EH (cell line): ENCODE measurements at regions not wholly inside any gene's neighbourhood (a gene's known extent, or its start where the extent isn't known, plus 50 kb on each side); places are given as distances from the start of the nearest gene placed in this dataset.
A peak's percentile ranks its signal among the peaks of the same experiment; 100 is the strongest.
"Not testable (repeated sequence)": the region's sequence is repeated elsewhere in the genome, so short reads cannot be mapped to it uniquely, and the experiment has no call there.

ENCODE experiments used
- DNase-seq: peaks from one replicate; pipeline ENCODE4 v3.0.0-alpha.2; 2015; ENCODE audit warnings: low read depth

DNA sequence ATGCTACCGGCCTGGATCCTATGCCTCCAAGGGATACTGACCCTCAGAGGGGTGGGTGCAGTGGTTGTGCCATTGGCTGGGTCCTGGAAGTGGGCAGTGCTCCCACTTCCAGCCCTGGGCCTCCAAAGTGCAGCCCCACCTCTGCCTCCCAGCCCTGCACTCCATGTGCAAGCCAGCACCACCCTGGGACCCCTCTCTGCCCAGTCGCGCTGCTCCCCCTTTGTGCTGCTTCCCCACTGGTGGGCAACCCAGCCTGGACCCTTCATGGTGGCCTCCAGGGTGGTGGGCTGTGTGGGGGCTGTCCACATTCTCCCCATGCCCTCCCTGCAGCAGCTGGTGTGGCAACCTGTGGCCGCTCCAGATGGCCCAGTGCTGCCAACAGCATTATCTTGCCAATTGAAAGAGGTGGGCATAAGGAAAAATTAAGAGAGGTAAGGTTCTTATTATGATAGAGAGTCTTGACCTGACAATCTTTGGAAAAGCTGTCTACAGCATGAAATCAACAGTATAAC lies 309.7 kb downstream of the GUCY2F start:
- no peak for DNase-seq

GRCh38 chrX:109155161-109155560 lies 326.7 kb downstream of the GUCY2F start:
- no peak for DNase-seq

GRCh38 chrX:109144173-109144572 lies 337.7 kb downstream of the GUCY2F start:
- not testable (repeated sequence) for DNase-seq

GRCh38 chrX:109140463-109140862 lies 341.4 kb downstream of the GUCY2F start:
- no peak for DNase-seq

- no peak for DNase-seq
These were observed 347.1 kb downstream of the GUCY2F start for GRCh38 chrX:109134777-109135176.

GRCh38 chrX:109125304-109125703 lies 356.6 kb downstream of the GUCY2F start:
- no peak for DNase-seq

DNA sequence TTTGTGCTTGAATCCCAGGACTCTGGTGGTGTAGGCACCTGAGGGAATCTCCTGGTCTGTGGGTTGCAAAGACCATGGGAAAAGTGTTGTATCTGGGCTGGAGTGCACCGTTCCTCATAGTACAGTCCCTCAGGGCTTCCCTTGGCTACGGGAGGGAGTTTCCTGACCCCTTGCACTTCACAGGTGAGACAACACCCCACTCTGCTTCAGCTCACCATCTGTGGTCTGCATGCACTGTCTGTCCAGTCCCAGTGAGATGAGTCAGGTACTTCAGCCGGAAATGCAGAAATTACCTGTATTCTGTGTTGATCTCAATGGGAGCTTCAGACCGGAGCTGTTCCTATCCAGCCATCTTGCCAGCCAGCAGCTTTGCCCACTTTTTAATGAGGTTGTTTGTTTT lies 353.0 kb upstream of the IRS4 start:
- DNase-seq = no peak

DNA sequence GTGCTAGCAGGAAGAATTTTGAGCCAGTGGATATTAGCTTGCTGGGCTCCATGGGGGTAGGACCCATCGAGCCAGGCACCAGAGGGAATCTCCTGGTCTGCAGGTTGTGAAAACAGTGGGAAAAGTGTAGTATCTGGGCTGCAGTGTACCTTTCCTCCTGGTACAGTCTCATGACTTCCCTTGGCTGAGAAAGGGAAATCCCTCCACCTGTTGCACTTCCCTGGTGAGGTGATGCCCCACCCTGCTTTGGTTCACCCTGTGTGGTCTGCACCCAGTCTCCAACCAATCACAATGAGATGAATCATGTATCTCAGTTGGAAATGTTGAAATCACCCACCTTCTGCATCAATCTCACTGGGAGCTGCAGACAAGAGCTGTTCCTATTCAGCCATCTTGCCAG lies 341.4 kb upstream of the IRS4 start:
- DNase-seq = no peak

GRCh38 chrX:109054181-109054581 lies 317.8 kb upstream of the IRS4 start:
- peak; percentile 2 for DNase-seq

DNA sequence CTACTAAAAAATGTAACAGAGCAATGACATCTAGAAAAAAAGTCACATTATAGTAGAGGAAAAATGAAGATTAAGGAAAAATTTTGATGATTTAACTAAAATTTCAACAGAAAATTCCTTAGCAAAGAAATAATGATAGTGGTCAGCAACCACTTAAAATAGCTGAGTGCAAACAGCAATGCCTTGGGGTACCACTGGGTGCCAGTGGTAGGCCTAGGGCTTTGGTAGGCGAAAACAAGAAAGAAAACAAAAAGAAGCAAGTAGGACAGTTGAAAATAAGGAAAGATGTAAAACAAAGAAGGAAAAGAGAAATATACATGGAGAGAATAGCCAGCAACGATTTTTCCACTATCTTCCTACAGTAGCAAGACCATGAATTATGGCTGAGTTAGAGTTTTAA lies 313.5 kb upstream of the IRS4 start:
- DNase-seq = no peak

- no peak for DNase-seq
These were observed 313.1 kb upstream of the IRS4 start for GRCh38 chrX:109049416-109049815.

GRCh38 chrX:109040057-109040456 lies 303.7 kb upstream of the IRS4 start:
- DNase-seq = no peak

DNA sequence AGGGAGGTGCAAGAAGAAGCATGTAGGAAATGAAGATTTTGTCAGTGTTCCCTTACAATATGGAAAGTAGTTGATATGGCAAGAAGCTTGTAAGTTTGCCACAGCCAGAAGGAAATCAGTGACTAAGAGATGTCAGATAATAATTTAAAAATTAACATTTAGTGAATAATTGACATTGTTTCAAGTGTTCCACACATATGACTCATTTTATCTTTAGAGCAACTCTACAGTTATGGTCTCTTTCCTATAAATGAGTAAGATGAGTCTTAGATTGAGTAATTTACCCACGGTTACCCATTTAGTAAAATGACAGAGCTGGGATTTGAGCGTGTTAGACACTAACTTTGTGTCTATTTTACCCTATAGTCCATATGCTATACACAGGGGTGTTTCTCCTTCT lies 300.3 kb upstream of the IRS4 start:
- DNase-seq = no peak

DNA sequence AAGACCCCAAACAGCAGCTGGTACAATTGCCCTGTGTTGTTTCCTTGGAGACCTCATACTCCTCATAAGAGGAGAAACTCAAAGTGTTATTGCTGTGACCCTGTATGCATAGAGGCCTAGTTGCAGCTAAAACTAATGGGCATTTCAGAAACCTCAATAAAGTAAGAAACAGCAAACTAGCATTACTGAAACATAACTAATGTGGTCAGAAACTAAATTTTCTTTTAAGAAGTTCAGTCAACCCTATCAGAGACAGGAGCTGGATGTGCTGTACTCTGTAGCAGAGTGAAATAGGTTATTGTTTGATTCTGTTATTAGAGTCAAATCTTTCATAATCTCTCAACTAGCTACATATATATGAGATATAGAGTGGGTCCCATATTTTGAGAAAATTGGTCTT lies 257.5 kb upstream of the IRS4 start:
- DNase-seq = no peak

DNA sequence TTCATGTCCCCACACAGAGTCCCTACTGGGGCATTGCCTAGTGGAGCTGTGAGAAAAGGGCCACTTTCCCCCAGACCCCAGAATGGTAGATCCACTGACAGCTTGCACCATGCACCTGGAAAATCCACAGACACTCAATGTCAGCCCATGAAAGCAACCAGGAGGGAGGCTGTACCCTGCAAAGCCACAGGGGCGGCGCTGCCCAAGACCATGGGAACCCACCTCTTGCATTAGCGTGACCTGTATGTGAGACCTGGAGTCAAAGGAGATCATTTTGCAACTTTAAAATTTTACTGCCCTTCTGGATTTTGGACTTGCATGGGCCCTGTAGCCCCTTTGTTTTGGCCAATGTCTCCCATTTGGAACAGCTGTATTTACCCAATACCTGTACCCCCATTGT lies 236.5 kb upstream of the IRS4 start:
- not testable (repeated sequence) for DNase-seq

DNA sequence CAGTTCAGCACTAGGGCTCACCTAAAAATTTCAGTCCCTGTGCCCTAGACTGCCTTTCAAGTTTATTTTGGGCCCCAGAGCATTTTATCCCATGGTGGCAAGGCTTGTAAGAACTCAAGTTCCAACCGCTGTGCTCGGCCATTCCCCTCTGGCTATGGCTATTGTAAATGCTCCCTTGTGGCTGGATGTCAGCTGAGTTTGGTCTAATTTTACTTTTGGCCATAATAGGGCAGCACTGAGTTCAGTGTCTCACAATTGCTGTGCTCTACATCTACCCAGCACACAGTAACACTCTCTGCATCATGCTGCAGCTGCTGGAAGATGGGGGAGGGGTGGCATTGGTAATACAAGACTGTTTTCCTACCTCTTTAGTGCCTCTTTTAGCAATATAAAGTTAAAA lies 210.8 kb upstream of the IRS4 start:
- DNase-seq = no peak

DNA sequence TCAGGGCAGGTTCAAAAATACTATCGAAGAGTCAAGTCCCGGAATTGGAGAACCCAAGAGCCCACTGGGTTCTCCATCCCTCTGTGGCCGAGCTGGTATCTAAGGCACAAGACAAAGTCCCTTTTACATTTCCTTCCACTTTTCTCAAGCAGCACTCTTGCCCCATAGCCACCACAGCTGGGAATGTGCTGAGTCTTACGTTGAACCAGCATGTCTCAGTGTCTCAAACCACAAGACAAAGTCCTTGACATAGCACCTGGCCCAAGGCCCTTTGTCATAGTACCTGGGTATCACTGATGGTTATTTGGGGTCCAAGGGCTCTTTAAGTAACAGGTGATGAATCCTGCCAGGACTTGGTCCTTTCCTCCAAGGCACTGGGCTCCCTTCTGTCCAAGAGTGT lies 210.2 kb upstream of the IRS4 start:
- DNase-seq = no peak

DNA sequence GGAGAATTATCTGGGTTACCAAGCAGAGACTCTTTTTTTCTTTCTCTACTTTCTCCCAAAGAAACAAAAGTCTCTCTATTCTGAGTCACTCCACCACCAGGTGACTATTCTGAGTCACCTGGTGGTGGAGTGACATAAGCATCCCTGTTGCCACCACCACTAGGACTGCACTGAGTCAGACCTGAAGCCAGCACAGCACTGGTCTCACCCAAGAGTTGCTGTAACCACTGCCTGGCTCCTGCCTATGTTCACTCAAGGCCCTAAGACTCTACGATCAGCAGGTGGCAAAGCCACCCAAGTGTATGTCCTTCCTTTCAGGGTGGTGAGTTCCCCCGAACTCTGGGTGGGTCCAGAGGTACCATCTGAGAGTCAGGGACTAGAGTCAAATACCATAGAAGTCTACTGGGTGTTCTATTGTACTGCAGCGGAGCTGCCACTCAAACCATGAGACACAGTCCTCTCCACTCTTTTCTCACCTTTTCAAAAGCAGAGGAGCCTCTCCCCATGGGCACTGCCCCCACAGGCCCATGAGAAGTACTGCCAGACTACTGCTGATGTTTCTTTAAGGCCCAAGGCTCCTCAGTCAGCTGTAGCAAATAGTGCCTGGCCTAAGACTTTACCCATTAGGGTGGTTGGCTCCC lies 209.6 kb upstream of the IRS4 start:
- DNase-seq = no peak

DNA sequence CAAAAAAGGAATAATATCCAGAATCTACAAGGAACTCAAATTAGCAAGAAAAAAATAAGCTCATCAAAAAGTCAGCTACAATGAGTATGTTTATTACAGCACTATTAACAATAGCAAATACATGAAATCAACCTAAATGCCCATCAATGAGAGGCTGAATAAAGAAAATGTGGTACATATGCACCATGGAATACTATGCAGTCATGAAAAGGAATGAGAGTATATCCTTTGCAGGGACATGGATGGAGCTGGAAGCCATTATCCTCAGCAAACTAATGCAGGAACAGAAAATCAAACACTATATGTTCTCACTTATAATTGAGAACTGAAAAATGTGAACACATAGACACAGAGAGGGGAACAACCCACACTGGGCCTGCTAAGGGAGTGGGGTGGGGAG lies 178.4 kb upstream of the IRS4 start:
- DNase-seq = no peak

GRCh38 chrX:108903831-108904230 lies 167.5 kb upstream of the IRS4 start:
- not testable (repeated sequence) for DNase-seq

DNA sequence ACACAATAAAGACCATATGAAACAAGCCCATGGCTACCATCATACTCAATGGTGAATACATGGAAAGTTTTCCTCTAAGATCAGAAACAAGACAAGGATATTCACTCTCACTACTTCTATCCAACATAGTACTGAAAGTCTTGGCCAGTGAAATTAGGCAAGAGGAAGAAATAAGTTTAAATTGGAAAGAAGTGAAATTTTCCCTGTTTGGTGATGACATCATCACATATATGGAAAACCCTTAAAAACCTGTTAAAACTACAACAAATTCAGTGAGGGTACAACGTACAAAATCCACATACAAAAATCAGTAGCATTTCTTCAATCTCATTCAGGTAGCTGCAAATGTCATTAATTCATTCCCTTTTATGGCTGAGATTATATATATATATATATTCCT lies 164.0 kb upstream of the IRS4 start:
- no peak for DNase-seq

DNA sequence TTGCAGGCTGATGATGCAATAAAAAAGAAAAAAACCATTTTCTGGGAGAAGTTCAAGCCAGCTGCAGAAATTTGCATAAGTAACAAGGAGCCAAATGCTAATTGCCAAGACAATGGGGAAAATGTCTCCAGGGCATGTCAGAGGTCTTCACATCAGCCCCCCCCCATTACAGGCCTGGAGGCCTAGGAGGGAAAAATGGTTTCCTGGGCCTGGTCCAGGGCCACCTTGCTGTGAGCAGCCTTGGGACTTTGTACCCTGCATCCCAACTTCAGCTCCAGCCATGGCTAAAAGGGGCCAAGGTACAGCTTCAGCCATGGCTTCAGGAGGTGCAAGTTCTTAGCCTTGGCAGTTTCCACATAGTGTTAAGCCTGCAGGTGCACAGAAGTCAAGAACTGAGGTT lies 160.0 kb upstream of the IRS4 start:
- DNase-seq = not testable (repeated sequence)

DNA sequence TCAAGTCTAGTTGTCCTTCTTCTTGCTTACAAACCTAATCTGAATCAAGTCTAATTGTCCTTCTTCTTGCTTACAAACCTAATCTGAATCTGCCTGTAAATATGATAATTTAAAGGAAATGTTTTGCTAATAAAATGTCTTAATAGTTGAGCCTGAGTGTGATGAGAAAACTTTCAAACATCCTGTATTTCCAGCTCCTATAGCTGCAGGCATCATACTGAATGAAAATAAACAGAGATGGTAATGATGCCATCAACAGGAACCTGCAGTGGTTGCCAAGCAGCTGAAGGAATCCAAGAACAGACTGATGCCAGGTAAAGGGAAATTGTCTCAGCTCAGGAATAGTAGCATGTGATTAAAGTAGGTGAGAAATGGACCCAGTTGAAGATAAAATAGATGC lies 156.1 kb upstream of the IRS4 start:
- DNase-seq = no peak

- DNase-seq = no peak
These were observed 139.2 kb upstream of the IRS4 start for GRCh38 chrX:108875548-108875947.

DNA sequence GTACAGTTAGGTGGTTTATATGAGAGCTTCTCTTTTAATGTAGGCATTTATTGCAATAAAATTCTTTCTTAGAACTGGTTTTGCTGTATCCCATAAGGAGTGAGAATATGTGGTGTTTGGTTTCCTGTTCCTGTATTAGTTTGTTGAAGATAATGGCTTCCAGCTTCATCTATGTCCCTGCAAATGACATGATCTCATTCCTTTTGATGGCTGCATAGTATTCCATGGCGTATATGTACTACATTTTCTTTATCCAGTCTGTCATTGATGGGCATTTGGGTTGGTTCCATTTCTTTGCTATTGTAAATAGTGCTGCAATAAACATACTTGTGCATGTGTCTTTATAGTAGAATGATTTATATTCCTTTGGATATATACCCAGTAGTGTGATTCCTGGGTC lies 106.7 kb upstream of the IRS4 start:
- DNase-seq = not testable (repeated sequence)
